Central memory CD4-positive, alpha-beta T cell (primary cell): ENCODE measurements at regions not wholly inside any gene's neighbourhood (a gene's known extent, or its start where the extent isn't known, plus 50 kb on each side); places are given as distances from the start of the nearest gene placed in this dataset.
"Not testable (repeated sequence)": the region's sequence is repeated elsewhere in the genome, so short reads cannot be mapped to it uniquely, and the experiment has no call there.

ENCODE experiments used
- DNase-seq: peaks from one replicate; pipeline ENCODE4 v3.0.0; 2022

DNA sequence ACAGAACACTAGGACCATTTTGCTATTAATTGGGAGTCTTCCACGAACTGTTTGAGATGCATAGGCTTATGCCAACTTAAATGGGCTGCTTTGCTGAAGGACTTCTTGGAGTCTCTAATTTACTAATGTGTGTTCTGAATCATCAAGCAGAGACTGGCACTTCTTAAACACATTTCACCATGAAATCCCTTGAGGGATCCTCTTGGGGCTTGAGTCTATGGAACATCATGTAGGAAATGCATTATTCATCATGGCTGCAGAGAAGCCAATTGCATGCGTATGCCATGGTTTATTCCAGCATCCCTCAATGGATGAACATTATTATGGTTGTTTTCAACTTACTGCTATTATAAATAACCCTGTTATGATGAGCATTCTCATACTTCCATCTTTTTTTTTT lies 73.4 kb downstream of the FGD2 start:
- DNase-seq: no peak

DNA sequence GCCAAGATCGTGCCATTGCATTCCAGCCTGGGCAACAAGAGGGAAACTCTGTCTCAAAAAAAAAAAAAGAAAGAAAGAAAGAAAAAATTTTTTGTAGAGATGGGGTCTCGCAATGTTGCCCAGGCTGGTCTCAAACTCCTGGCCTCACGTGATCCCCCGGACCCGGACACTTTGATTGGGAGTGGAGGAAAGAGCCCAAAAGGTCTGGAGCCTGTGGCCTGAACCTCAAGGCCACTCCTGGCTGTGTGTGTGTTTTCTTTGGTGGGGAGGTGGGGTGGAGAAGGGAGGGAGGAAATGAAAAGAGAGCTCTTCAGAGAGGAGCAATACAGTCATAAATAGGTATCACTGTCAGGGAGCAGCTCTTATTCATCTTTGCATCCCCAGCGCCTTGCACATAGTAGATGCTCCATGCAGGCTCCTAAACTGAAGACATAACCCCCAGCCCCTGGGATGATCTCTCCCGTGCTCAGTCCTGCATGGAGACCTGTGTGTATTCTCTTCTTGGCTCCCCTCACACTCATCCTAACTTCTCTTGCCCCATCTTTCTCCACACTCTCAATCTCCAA lies 75.7 kb downstream of the FGD2 start:
- DNase-seq: no peak

DNA sequence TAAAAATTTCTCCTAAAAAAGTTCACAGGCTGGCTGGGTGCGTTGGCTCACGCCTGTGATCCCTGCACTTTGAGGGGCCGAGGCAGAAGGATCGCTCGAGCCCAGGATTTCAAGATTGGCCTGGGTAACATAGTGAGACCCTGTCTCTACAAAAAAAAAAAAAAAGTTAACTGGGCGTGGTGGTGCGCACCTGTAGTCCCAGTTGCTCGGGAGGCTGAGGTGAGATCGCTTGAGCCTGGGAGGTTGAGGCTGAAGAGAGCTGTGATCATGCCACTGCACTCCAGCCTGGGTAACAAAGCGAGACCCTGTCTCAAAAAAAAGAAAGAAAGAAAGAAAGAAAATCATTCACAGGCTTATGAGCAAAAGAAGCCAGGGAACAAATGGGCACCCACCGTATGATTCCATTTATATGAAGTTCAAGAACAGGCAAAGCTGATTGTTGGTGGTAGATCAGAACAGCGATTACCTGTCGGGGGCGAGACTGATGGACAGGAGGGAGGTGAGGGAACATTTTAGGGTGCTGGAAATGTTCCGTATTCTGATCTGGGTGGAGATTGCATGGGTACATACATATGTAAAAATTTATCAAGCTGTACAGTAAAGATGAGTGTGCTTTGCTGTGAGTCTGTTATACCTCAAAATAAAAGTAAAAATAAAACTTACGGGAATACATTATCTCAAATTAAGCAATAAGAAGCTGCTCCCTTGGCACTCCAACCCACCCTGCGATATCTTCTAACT lies 77.1 kb downstream of the FGD2 start:
- no peak for DNase-seq

- no peak for DNase-seq
These were observed 78.0 kb downstream of the FGD2 start for GRCh38 chr6:37083243-37084138.

GRCh38 chr6:37084665-37085064 lies 79.2 kb downstream of the FGD2 start:
- not testable (repeated sequence) for DNase-seq

DNA sequence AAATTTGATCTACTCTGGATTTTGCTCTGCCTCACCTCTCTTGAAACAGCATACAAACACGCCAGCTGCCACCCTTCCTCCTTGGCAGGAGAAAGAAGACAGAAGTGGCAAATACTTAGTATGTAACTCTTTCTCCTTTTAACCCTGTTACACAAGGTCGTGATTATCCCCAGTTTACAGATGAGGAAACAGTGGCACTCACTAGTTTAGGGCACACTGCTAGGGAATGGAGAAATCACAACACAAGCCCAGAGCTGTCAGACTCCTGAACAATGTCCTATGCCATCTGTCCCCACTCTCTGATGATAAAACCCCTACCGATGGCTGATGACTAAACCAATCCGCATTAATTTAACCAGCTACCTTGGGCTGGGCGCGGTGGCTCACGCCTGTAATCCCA lies 79.7 kb downstream of the FGD2 start:
- no peak for DNase-seq

DNA sequence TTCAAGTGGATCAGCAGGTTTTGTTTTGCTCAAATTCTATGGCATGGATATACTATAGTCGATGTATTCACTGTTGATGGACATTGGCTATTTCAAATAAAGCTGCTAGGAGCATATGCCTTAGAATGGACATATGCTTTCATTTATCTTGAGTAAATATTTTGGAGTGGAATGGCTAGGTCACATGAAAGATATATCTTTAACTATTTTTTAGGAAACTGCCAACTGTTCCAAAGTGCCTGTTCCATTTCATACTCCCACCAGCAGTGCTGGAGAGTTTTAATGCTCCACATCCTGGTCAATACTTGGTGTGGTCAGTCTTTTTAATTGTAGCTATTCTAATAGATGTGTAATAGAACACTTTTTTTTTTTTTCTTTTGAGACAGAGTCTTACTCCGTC lies 81.1 kb upstream of the PIM1 start:
- no peak for DNase-seq

GRCh38 chr6:37089783-37090182 lies 80.2 kb upstream of the PIM1 start:
- no peak for DNase-seq

DNA sequence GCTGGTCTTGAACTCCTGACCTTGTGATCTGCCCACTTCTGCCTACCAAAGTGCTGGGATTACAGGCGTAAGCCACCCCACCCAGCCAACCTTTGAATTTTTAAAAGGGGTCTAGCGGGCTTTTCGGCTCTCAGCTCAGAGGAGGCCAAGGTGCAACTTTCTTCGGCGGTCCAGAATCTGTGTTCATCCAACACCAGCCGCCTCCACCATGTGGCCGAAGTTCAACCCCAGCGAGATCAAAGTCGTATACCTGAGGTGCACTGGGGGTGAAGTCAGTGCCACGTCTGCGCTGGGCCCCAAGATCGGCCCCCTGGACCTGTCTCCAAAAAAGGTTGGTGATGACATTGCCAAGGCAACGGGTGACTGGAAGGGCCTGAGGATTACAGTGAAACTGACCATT lies 78.8 kb upstream of the PIM1 start:
- not testable (repeated sequence) for DNase-seq

DNA sequence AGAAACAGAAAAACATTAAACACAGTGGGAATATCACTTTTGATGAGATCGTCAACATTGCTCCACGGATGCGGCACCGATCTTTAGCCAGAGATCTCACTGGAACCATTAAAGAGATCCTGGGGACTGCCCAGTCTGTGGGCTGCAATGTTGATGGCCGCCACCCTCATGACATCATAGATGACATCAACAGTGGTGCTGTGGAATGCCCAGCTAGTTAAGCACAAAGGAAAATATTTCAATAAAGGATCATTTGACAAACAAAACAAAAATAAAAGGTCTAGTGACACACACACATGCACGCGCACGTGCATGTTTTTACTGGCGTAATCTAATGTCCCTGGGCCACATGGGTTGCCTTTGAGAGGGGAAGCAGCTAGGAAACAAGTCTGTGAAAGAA lies 78.4 kb upstream of the PIM1 start:
- not testable (repeated sequence) for DNase-seq

- DNase-seq: no peak
These were observed 76.8 kb upstream of the PIM1 start for GRCh38 chr6:37092923-37093727.

DNA sequence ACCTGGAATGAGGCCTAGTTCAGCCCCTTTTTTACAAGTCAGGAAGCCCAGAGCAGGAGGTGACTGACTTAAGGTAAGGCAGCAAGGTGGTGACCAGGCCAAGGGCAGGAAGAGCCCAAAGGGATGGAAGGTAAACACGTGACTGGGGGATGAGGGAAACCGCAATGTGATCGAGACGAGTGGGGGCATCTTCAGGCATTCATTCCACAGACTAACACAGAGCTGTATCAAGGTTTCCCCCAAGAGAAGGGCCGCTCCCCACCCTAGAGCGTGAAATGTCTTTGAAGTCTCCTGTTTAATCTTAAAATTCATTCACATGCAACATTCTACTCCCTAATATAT lies 76.3 kb upstream of the PIM1 start:
- DNase-seq: no peak

DNA sequence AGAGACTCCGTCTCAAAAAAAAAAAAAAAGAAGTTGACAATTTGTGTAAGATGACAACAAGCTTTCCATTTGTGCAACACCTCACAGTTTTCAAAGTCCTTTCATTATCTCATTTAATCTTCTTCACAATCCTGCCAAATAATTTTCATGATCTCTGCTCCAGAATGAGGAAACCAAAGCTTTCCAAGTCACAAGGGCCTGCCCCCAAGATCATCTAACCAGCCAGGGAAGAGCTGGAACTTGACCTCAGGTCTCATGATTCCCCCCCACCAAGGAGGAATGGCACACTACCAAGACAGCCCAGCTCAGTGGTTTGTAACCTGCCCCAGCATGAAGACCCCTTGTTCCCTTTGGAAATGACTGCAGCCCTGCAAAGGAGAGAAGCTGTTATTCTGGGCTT lies 74.0 kb upstream of the PIM1 start:
- no peak for DNase-seq

- DNase-seq: no peak
These were observed 72.6 kb upstream of the PIM1 start for GRCh38 chr6:37097335-37097734.

- DNase-seq: no peak
These were observed 70.5 kb upstream of the PIM1 start for GRCh38 chr6:37099442-37099841.

GRCh38 chr6:37100745-37101144 lies 69.2 kb upstream of the PIM1 start:
- DNase-seq: no peak

DNA sequence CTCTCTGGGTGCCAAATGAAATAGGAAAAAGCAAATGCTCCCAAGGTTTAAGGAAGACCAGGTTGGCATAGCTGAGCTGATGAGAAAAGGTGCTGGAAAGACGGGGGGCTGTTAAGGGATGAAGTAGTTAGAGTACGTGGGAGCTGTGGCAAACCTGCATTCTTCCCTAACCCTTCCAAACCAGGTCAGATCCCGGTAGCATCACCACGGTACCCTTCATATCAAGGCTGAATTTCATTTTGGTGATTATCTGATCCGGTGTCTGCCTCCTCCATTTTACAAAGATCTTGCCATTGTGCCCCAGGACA lies 68.0 kb upstream of the PIM1 start:
- DNase-seq: no peak

- DNase-seq: peak; percentile 82
These were observed 67.4 kb upstream of the PIM1 start for GRCh38 chr6:37102299-37103168.

DNA sequence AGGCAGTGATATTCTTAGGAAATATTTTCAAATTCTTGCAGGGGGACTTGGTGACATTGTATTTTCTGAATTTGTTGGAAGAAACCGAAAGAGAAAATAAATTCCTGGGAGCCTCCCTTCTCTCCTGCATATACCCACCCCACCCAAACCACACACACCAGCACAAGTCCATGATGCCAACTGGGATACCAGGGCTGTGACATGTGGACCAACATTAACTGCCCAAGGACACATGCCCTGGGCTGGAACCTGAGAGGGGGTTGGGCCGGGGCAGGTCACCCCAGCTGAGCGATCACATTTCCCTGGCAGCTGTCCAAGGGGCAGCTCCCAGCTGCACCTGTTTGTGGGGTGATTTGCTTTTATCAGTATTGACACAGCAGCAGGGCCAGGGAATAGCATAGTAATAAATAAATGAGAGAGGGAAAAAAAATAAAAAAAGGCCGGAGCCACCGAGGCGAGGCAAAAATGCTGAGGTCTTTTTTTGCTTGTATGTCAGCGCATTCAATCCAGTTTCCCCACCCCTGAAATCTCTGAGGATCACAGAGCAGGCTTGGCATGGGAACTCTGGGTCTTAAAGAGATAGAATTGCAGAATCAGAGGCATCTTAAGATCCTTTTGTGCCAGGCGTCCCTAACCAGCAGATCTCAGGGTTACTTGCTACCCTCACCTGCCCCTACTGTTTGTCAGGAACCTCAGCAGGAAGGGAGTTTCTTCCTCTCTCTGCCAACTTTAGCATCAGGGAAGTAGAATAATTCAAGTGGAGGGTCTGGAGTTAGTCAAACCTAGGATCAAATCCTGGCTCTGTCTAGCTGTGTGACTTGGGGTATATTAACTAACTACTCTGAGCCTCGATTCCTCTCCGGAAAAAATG lies 66.5 kb upstream of the PIM1 start:
- peak; percentile 0 for DNase-seq

DNA sequence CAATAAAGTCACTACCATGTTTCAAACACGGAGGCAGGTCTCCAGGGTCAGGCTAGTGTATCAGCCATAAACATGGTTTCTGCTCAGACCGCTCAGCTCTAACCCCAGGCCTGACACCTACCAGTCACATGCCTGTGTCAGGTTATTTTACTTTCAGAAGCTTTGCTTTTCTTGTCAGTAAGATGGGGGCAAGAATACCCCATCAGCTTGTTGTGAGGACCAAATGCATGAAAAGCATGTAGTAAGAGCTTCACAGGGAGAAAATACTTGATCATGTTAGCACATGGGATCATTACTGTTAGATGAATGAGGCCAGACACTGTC lies 65.2 kb upstream of the PIM1 start:
- no peak for DNase-seq
